ENCODE measurements at regions not wholly inside any gene's neighbourhood (a gene's known extent, or its start where the extent isn't known, plus 50 kb on each side); places are given as distances from the start of the nearest gene placed in this dataset.
"Not testable (repeated sequence)": the region's sequence is repeated elsewhere in the genome, so short reads cannot be mapped to it uniquely, and the experiment has no call there.

- not testable (repeated sequence) for DNase-seq
Measured at GRCh38 chr16:32845572-32845971, 169.6 kb upstream of the TP53TG3 start.

DNA sequence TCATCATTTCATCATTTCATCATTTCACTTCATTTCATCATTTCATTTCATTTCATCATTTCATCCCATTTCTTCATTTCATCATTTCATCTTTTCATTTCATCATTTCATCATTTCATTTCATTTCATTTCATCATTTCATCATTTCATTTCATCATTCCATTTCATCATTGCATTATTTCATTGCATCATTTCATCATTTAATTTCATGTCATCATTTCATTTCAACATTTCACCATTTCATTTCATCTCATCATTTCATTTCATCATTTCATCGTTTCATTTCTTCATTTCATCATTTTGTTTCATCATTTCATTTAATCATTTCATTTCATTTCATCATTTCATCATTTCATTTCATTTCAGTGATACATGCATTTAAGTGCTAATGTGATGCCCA lies 166.9 kb upstream of the TP53TG3 start:
- not testable (repeated sequence) for DNase-seq

- DNase-seq = not testable (repeated sequence)
Measured at GRCh38 chr16:32807280-32807679, 131.3 kb upstream of the TP53TG3 start.

DNA sequence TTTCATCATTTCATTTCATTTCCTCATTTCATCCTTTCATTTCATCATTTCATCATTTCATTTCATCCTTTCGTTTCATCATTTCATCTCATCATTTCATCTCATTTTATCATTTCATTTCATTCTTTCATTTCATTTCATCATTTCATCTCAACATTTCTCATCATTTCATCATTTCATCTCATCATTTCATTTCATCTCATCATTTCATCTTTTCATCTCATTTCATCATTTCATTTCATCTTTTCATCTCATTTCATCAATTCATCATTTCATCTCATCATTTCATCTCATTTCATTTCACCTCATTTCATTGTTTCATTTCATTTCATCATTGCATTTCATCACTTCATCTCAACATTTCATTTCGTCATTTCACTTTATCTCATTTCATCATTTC lies 129.7 kb upstream of the TP53TG3 start:
- not testable (repeated sequence) for DNase-seq

Measured in NCI-H82 (cell line).